GM18861 (cell line): ENCODE measurements at regions not wholly inside any gene's neighbourhood (a gene's known extent, or its start where the extent isn't known, plus 50 kb on each side); places are given as distances from the start of the nearest gene placed in this dataset.

Experiments used
- ATAC-seq: cut with Tn5 transposase; IDR thresholded peaks from one replicate; pipeline ENCODE4 v1.9.1; 2021; ENCODE audit not compliant: unreplicated experiment

- no peak for ATAC-seq
These were observed 215.5 kb downstream of the IRX1 start for GRCh38 chr5:3811116-3811515.

DNA sequence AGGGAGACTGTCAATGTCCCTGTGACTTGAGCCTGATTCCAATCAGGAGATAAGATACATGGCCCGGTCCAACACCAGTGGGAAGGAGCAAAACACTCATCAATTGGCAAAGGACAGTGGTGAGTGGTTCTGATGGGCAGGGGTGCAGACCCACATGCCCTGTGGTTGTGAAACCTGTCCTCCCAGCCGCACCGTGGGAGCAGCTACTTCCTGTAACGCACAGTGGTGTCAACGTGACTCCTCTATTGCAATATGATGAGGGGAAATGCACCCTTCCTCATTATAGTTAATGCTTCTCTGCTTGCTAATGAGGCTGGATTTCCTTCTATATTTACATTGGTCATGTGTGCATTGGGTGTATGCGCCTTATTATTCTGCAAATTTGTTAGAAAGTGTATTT, 223.0 kb downstream of the IRX1 start:
- no peak for ATAC-seq

DNA sequence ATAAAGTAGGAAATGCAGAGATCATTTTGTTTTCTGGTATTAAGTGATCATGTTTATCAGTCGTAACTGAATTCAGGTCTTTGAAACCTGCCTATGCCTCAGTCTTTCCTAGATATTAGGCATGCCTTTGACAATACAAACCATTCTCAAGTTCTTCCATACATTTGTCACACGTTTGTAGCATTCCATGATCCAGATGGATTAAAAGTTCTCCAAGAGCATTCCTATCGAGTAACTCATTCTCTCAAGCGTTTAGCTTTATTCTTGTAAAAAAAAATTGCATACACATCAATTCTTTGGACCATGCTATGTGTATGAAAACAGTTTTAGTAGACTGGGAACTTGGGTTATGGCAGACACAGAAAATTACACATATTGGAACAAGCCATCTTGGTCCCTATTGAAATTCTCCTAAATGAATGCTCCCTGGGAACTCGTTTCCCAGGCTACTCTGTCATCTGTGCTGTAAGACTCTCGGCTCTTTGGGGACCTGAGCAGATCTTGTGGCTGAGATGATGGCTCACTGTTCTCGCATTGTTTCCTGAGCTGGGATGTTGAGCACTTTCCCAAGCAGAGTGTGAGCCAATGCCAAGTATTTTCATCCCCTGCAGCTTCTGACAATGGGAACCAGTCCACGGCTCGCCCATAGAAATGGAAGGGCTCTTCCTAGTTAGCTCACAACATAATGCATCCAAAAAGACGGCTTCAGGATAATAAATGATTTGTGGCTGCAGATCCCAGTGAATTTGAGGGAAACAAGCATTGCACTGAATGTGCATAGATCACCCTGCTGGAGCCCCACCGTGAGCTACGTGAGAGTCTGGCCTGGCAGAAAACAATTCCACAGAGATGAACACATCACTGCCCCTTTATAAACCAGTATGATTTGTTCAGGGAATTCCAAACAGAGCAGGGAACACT, 230.2 kb downstream of the IRX1 start:
- no peak for ATAC-seq

DNA sequence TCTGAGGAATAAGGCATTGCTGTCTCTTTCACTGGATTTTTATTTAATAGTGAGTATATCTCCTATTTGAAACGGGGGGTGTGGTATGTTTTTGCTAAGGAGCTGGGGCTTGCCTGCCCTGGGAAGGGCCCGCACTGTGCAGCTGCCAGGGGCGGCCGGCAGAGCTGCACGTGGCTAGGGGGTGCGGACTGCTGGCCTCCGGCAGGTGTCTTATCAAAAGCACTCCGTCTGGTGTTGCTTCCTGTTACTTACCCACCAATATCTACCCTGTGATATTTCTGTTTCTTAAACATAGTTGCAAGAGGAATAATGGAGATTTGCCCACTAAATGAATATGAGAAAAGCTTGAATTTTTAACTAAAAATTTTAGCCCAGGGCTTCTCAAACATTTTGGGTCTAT, 232.0 kb downstream of the IRX1 start:
- ATAC-seq, result no peak

GRCh38 chr5:3828761-3829160, 233.1 kb downstream of the IRX1 start:
- ATAC-seq, result no peak

DNA sequence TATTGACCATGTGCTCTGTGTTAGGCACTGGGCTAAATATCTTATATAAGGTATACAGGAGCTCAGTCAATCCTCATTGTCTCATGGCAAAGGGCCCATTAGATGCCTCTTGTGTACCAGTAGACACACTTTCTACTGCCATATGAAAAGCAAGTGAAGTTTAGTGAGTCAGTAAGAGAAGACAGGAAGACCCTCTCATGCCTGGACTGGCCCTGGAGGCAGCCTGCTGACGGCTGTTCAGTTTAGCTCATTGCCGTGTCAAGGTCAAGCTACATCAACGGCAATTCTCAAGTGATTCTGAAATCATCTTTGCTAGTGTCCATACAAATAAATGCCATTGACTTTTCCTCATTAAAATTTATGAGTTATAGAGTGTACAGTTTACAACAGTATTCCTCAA, 237.9 kb downstream of the IRX1 start:
- ATAC-seq, result no peak

GRCh38 chr5:3835811-3836210, 240.2 kb downstream of the IRX1 start:
- no peak for ATAC-seq

DNA sequence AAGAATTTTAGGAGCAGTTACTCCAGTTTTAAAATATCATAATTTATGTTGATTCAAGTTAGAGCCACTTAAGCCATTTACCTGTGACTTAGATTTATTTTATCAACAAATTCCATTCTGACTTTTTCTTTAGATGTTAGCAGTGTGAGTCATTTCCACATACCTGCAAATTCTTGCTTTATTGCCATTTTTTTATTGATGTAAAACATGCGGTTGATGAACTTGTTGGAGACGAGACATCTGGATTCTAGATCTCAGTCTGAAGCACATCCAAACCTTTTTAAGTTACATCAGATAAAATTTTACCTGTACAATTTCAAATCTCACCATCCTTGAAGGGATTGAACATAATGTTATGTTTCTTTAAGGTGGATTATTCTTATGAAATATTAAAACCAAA, 240.9 kb downstream of the IRX1 start:
- no peak for ATAC-seq

GRCh38 chr5:3837506-3837905, 241.9 kb downstream of the IRX1 start:
- no peak for ATAC-seq

DNA sequence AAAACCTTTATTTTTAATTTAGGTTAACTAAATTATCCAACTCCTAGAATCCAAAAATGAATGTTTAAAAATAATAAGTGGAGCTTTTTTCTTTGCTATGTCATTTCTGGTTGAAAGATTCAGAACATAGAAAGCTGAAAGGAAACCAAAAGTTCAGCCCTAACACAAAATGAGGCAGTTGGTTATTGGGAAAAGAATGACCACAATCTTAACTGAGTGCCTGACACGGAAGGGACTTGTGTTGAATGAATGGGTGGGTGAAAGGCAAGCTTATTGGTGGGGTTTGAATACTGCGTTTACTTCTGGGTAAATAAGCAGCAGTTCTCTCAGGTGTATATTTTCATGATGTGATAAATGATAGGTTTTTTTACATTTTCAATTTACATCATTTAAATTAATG, 243.5 kb downstream of the IRX1 start:
- no peak for ATAC-seq

DNA sequence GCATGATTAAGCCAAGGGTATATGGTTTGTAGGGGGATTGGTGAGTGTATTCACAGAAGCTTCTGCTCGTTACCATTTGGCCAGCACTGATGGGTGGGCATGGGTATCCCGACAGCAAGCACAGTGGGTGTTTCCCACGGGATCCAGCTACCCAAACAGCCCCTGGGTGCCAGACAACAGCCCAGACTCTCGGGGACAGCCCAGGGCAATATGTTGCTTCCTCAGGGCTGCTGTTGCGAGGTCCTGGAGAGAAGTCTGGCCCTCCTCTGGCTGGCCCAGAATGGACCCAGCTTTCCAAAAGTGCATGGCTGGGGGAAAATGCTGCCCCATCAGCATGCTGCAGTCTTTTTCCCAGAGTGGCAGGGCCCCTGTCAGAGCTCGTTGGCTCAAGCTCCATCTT, 247.0 kb downstream of the IRX1 start:
- no peak for ATAC-seq

DNA sequence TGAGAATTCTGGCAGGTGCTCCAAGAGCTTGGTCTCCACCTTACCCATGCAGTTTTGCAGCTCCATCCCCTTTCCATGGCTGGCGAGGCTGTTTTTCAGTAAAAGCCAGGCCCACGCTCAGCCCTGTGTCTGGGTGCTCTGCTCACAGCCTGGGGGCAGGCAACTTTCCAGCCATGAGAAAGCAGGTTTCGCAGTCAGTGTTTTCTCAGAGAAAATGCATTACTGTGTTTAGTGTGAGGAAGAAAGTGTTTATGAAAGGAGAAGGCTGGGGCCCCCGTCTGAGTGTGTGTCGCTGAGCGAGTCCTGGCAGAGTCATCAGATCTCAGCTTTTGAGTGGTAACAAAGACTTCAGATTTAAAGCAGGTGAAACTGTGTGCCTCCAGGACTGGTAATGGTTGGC, 248.1 kb downstream of the IRX1 start:
- ATAC-seq, result no peak

- ATAC-seq, result no peak
These were observed 248.6 kb downstream of the IRX1 start for GRCh38 chr5:3844266-3844665.

DNA sequence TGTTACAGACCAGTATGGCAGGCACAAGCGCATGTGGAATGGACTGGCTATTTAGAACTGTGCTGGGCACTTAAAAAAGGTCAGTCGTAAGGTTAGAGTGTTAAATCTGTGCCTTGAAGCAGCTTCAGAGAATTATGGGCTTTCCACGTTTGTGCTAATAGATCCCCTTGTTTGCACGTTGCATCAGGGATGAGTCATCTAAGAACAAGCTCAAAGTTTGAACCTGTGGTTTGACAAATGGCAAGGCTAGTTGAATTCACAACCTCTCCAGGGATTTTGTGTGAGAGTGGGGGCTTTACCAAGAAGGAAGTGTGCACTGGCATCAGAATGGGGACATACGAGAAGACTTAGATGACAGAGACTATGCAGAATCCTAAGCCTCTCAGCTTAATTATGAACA, 249.6 kb downstream of the IRX1 start:
- no peak for ATAC-seq

DNA sequence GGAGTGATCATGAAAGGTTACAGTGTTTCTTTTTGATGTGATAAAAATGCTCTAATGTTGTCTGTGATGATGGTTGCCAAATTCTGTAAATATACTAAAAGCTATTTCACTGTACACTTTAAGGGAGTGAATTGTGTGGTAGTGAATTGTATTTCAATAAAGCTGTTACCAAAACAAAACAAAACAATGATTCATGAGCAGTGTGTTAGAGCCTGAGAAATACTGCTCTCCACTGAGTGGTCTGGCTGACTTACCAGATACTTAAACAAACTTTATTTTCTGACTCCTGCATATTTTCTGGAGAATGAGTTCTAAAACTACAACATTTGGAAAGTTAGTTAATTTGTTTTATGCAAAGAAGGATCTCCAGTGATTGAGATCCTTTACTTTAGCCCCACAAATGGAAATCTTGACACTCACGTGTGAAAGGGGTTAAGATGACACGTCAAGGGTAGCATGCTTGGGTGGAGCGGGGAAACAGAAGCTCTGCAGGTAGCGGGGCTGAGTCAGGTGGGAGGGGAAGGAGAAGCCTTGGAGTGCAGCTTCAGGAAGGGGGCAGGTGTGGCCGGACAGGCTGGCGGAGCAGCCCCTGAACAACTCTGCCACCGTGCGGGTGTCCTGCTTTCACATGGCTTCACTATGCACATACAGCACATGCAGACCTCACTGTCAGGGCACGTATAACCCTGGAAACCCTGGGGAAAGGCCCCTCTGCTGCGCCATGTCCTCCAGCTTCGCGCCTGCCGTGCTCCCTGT, 256.7 kb downstream of the IRX1 start:
- no peak for ATAC-seq

DNA sequence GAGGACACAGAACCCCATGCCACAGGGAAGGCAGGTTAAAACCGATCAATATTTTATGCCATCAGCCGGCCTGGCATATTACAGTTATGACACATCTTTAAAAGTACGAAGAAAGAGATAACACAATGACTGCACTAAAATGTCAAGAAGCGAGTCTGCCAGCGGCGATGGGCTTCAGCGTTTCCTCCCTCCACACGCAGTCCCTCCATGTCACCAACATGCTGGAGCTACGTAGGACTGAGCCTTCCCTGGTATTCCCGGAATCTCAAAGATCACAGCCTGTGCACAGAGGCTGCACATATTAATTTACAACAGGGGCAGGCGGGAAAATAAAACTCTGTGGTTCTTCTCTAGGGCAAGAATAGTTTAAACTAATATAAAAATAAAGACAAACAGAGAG, 257.7 kb downstream of the IRX1 start:
- no peak for ATAC-seq

- no peak for ATAC-seq
These were observed 258.7 kb downstream of the IRX1 start for GRCh38 chr5:3854188-3854821.

- ATAC-seq, result no peak
These were observed 260.4 kb downstream of the IRX1 start for GRCh38 chr5:3856036-3856435.

- ATAC-seq, result no peak
These were observed 262.9 kb downstream of the IRX1 start for GRCh38 chr5:3858524-3858923.

- ATAC-seq, result no peak
These were observed 267.3 kb downstream of the IRX1 start for GRCh38 chr5:3862906-3863305.

GRCh38 chr5:3875144-3875543, 279.5 kb downstream of the IRX1 start:
- no peak for ATAC-seq

GRCh38 chr5:3878267-3878666, 282.6 kb downstream of the IRX1 start:
- no peak for ATAC-seq
